HG03159 (cell line): ENCODE measurements at regions not wholly inside any gene's neighbourhood (a gene's known extent, or its start where the extent isn't known, plus 50 kb on each side); places are given as distances from the start of the nearest gene placed in this dataset.
"Not testable (repeated sequence)": the region's sequence is repeated elsewhere in the genome, so short reads cannot be mapped to it uniquely, and the experiment has no call there.

Experiments used
- ATAC-seq: cut with Tn5 transposase; IDR thresholded peaks from one replicate; pipeline ENCODE4 v1.9.1; 2021; ENCODE audit warnings: mild to moderate bottlenecking, moderate library complexity; ENCODE audit not compliant: unreplicated experiment

DNA sequence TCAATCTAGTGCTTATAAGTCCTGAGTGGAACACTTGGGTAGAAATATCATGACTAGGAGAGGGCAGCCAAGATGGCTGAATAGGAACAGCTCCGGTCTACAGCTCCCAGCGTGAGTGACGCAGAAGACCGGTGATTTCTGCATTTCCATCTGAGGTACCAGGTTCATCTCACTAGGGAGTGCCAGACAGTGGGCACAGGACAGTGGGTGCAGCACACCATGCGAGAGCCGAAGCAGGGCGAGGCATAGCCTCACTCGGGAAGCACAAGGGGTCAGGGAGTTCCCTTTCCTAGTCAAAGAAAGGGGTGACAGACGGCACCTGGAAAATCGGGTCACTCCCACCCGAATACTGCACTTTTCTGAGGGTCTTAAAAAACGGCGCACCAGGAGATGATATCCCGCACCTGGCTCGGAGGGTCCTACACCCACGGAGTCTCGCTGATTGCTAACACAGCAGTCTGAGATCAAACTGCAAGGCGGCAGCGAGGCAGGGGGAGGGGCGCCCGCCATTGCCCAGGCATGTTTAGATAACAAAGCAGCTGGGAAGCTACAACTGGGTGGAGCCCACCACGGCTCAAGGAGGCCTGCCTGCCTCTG lies 302.8 kb downstream of the TFAP2B start:
- not testable (repeated sequence) for ATAC-seq

- no peak for ATAC-seq
Observed at GRCh38 chr6:51129043-51129442, 310.4 kb downstream of the TFAP2B start.

DNA sequence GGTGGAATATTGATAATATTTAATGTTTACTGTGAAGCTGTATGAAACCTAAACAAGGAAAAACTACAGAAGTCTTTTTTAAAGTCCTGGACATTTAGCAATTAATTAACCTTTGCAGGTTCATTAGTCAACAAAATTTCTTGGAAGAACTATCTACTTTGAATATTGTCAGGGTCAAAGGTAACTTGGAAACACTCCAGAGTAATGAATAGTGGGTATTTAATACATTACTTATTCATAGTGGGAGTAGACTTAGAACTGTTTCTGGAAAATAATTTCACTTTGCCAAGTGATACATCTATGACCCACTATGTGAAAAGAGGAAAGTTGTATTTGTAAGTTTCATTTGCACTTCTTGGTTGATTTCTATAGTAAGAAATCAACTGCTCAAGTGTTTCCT lies 319.1 kb downstream of the TFAP2B start:
- no peak for ATAC-seq

- ATAC-seq = no peak
Observed at GRCh38 chr6:51139950-51140385, 321.3 kb downstream of the TFAP2B start.

DNA sequence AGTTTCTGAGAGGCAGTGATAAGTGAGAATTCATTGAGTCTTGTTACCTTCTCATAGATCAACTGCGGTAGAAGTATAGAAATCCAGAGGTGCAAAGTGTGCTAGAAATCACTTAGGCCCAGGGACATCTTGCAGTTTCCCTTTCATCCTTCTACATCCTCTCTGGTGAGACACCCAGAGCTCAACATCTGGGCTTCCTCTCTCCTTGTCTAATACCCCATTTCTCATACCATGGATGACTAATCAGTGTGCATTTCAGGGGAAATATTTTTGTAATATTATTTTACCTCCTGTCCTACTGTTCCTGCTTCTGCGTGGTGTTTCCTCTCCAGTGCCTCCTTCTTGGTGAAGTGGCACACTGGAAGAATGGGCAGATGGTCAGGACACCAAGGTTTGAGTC lies 322.4 kb downstream of the TFAP2B start:
- ATAC-seq = no peak

GRCh38 chr6:51147756-51148155 lies 329.1 kb downstream of the TFAP2B start:
- no peak for ATAC-seq

- no peak for ATAC-seq
Observed at GRCh38 chr6:51152594-51152993, 333.9 kb downstream of the TFAP2B start.

DNA sequence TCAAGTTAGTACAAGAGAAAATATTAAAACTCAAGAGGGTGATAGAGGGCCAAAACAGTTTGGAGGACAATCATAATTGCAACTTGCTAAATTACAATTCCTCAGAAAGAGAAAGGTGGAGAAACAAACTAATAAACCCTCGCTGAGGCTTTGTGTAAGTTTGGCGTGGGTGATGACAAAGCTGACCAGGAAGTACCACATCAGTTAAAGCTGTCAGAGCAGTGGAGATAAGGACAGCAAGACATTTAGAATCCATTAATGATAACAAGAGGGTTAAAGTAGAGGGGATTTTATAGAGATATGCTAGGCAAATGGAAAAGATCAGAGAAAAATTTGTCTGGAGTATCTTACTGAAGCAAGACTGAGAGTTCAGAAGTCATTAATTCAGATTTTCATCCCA lies 334.4 kb downstream of the TFAP2B start:
- ATAC-seq = no peak

DNA sequence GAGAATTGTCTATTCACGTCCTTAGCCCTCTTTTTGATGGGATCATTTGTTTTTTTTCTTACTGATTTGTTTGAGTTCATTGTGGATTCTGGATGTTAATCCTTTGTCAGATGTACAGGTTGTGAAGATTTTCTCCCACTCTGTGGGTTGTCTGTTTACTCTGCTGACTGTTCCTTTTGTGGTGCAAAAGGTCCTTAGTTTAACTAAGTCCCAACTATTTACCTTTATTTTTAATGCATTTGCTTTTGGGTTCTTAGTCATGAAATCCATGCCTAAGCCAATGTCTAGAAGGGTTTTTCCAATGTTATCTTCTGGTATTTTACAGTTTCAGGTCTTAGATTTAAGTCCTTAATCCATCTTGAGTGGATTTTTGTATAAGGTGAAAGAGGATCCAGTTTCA lies 336.3 kb downstream of the TFAP2B start:
- ATAC-seq = not testable (repeated sequence)

GRCh38 chr6:51159260-51159659 lies 340.6 kb downstream of the TFAP2B start:
- ATAC-seq = not testable (repeated sequence)

DNA sequence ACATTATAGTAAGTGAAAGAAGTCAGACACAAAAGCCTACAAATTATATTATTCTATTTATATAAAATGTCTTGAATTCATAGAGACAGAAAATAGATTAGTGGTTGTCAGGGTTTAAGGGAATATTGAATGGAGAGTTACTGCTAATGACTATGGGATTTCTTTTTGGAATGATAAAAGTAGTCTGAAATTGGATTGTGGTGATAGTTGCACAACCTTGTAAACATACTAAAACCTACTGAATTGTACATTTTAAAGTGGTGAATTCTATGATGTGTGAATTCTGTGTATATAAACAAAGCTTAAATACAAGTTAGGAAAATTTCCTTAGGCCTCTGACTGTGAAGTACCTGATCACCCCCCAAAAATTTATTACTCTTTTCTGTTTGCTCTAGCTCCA lies 343.1 kb downstream of the TFAP2B start:
- ATAC-seq = no peak

- ATAC-seq = no peak
Observed at GRCh38 chr6:51163843-51164529, 345.3 kb downstream of the TFAP2B start.

- no peak for ATAC-seq
Observed at GRCh38 chr6:51166914-51167313, 348.2 kb downstream of the TFAP2B start.

DNA sequence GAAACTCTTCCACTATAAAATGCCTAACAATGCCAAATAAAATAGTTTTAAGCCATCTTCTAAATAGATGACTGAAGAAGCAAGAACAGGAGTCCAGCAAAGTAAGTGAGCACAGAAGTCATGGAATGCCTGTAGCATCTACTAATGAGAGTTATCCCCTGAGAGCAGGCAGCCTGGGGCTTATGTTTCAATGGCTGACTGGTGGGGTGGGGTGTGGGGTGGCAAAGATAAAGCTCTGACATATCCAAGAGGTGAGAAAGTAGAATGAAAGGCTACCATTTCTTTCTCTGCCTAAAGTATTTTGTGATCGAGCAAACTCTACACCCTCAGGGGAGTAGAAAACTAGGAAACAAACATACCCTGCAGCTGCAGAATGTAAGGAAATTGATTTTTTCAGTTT lies 348.8 kb downstream of the TFAP2B start:
- ATAC-seq = no peak

DNA sequence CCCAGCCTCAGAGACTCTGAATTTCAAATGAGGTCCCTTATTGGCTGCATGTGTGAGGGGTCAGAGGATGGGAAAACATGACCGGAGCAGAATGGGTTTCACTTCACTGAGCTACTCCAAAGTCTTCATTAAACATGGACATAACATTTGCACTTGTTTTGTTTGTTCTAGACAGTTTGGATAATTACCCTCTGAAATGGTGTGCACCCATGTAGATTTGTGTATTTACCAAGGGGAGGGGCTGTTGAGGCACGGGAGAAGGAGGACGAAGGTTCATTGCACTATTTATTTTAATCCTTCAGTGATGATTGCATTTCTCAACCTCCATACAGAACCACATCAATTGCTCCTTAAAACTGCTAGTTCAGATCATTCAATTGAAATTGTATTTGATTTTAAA lies 364.2 kb downstream of the TFAP2B start:
- ATAC-seq = no peak

DNA sequence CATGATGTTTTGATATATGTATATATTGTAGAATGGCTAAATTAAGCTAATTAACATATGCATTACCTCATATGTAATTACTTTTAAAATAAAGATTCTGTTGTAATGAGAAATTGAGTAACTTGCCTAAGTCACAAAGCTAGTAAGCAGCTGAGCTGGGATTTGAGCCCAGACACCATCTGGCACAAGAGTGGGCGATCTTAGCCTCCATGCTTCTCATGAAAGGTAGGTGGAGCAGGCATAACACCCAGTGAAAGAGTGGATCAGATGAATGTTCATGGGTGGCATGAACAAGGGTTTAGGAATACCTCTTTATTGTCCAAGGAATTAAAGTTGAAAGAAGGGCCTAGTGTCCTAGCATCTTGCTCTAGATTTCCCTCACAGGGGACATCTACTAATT lies 365.4 kb downstream of the TFAP2B start:
- ATAC-seq = no peak

GRCh38 chr6:51193163-51193562 lies 374.5 kb downstream of the TFAP2B start:
- ATAC-seq = not testable (repeated sequence)

GRCh38 chr6:51199105-51199552 lies 380.5 kb downstream of the TFAP2B start:
- ATAC-seq = no peak

GRCh38 chr6:51199733-51200260 lies 381.1 kb downstream of the TFAP2B start:
- ATAC-seq = no peak

DNA sequence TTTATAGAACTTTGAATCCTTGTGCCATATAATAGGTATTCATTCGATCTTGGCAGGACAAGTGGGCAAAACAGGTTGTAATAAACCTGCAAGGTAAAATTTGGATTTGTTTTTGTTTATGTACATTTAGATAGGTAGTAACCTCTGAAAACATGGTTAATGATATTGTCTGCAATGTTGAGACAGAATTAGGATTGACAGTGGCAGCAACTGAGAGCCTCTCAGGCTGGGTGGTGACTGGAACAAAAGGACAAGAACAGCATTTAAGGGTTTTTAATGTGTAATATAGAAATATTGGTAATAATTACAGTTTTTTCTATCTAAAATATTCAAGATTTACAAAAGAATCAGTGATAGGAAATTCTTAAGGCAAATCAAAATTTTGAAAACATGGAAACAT lies 382.0 kb downstream of the TFAP2B start:
- no peak for ATAC-seq

DNA sequence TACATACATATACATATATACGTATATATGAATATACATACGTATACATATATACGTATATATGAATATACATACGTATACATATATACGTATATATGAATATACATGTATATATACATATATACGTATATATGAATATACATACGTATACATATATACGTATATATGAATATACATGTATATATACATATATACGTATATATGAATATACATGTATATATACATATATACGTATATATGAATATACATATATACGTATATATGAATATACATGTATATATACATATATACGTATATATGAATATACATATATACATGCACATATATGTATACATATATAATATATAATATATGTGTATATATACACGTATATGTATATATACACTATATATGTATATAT lies 384.0 kb downstream of the TFAP2B start:
- not testable (repeated sequence) for ATAC-seq

- no peak for ATAC-seq
Observed at GRCh38 chr6:51203504-51203903, 384.8 kb downstream of the TFAP2B start.
